GM18511 (cell line): ENCODE measurements at regions not wholly inside any gene's neighbourhood (a gene's known extent, or its start where the extent isn't known, plus 50 kb on each side); places are given as distances from the start of the nearest gene placed in this dataset.
"Not testable (repeated sequence)": the region's sequence is repeated elsewhere in the genome, so short reads cannot be mapped to it uniquely, and the experiment has no call there.

ENCODE experiments used
- ATAC-seq: cut with Tn5 transposase; IDR thresholded peaks from one replicate; pipeline ENCODE4 v1.9.1; 2021; ENCODE audit warnings: mild to moderate bottlenecking, moderate library complexity; ENCODE audit not compliant: unreplicated experiment

DNA sequence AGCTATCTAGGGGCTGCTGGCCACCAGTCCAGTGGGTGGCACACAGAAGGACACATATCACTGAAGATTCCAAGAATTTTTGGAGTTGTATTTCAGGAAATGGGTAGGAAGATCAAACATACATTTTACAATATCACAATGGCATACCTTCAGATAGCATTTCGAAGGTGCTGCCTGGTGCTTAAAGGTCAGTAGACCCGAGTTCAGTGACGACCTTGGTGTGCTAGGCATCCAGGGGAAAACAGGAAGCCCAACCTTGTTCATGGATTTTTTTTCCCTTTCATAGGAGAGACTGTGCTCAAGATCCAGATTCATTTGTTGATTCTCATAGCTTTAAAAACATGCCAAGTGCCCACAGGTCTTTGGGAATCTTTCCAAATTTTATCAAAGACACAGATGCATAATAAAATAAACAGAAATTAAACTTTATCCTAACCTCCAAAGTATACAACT is 51.0 kb upstream of the RCBTB2 start:
- no peak for ATAC-seq

DNA sequence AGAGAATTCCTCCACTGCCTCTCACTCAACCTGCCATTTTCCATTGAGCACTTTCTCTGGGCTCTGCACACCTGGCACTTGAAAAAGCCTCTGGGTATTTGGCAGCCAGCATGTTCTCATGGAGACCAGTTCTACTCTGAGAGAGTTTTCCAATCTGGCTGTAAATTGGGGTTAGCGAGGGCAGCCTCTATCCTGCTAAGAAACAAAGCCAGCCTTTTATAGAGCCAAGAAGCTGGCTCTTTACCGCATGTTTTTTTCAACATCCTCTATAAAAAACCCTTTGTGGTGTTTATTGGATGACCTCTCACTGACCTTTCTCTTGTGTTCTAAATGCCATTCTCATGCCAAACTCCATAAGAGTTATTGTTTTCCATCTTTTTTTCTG is 52.6 kb upstream of the RCBTB2 start:
- ATAC-seq = no peak

DNA sequence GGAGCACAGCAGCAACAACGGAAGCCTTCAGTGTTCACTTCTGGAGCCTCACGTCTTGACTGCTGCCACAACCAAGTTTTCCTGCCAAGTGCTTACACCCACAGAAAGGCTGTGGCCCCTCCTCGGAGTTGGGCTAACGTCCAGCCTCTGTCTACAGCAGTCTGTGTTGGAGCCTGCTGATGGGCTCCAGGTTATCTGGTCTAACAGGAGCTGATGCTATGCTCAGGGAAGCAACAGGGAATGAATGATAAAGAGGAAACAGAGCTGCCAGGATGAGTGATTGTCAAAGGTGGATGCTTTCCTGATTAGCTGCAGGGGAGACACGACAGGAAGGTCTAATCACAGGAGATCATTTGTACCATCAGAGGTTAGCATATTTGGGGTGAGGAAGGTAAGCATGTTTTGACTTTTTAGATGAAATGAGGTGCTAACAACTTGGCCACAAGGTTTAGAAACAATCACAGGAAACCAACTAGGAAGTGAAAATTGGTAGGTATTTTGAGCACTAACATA is 53.8 kb upstream of the RCBTB2 start:
- ATAC-seq = peak; percentile 46

DNA sequence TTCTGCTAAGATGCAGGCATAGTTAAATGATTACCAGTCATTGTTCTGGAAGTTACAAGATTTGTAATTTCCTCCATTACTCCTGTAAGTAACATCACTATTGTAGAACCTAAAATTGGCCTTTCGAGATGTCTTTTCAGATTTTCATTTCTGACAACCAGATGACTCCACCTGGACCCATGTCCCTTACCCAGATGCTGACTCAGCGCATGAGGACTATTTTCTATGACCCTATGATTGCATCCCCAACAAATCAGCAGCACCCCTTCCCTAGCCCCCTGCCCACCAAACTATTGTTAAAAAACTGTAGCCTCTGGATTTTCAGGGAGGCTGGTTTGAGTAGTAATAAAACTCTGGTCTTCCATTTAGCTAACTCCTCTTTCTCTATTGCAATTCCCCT is 55.2 kb upstream of the RCBTB2 start:
- no peak for ATAC-seq

DNA sequence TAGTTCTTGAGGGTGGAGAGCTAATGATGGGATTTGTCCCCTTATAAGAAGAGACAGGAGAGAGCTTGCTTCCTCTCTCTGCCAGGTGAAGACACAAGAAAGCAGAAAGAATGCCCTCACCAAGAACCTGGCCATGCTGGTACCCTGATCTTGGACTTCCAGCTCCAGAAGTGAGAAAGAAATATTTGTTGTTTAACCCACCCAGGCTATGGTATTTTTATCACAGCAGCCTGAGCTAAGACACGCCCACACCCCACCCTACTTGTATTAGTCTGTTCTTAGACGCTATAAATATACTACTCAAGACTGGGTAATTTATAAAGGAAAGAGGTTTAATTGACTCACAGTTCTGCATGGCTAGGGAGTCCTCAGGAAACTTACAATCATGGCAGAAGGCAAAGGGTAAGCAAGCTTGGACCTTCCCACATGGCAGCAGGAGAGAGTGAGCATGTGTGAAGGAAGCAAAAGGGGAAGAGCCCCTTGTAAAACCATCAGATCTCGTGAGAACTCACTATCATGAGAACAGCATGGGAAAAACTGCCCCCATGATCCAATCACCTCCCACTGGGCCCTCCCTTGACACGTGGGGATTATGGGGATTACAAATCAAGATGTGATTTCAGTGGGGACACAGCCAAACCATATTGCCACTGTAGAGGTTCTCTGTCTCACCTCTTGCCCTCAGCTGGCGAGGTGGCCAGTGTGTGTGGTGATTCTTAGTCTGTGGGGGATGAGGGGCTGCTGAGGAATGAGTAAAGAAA is 57.4 kb upstream of the RCBTB2 start:
- no peak for ATAC-seq

DNA sequence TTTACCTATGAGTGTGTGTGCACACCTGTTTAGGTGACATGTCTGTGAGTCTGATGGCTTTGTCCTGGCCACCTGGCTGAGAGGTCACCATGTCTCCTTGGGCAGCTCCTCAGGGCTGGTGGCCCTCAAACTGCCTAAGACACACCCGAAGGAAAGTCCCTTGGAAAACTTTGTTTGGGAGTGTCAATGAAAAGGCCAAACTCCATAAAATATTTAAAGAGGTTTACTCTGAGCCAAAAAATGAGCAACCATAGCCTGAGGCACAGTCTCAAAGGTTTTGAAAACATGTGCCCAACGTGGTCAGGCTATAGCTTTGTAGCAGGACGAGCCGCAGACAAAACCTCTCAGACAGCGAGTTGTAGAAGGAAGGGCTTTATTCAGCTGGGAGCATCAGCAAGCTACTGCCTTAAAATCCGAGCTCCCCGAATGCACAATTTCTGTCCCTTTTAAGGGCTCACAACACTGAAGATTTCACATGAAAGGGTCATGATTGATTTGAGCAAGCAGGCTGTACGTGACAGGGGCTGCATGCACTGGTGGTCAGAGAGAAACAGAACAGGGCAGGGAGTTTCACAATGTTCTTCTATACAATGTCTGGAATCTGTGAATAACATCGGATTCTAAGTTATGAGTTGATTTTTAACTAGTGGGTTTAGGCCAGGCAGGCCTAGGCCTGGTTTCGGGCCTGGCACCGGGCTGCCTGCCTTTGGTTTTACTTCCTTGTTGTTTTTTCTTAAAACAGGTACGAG is 58.4 kb upstream of the RCBTB2 start:
- ATAC-seq = not testable (repeated sequence)

DNA sequence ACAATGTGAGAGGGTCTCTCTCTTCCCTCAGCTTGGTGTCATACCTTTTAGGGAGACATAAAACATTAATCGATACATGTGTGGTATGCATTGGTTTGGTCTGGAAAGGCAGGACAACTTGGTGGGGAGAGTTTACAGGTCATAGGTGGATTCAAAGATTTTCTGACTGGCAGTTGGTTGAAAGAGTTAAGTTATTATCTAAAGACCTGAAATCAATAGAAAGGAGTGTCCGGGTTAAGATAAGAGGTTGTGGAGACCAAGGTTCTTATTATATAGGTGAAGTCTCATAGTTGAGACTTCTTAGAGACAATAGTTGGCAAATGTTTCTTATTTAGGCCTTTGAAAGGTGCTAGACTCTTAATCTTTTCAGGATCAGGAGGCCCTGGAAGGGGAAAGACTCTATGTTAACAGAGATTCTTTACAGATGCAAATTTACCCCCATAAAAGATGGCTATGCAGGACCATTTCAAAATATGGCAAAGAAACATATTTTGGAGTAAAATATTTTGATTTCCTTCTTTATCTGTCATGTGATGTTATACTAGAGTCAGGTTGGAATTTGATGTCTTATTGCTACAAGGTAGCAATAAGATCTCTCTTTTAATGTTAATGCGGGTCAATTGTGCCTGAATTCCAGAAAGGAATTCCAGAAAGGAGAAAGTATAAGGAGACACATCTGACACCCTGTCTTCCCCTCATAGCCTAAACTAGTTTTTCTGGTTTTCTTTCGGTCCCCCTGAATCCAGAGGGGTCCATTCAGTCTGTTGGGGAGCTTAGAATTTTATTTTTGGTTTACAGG is 59.2 kb upstream of the RCBTB2 start:
- no peak for ATAC-seq

DNA sequence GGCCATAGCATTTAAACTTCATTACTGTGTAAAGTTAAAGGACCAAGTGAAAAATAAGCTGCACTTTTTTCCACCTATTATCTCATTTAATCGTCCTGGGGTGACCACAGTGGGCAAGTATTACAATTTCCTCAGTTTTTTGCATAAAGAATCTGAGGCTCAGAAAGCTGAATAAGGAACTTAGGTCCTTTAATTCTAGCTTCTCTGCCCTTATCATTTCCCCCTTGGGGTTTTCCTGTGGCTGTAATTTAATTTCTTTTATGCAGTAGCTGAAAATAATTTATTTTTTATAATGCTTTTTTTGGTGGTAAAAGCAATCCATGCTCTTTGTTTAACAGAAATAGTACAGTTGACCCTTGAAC is 59.8 kb upstream of the RCBTB2 start:
- ATAC-seq = no peak

DNA sequence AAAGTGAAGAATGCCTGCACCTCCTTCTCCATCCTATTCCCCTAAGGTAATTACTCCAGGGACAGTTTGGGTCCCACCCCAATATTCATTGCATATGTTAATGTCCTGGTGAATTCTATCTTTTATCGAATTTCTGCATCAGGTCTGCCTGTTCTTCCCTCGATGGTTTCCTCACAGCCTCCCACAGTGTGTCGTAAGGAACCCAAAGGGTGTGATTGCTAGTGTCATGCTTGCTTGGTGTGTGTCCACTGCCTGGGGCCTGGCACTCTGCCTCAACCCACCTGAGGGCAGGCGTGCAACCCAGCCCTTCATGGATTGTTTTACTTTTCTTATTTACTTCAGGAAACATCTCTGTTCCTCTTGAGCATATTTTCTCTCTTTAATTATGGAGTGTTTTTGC is 60.2 kb upstream of the CYSLTR2 start:
- no peak for ATAC-seq

DNA sequence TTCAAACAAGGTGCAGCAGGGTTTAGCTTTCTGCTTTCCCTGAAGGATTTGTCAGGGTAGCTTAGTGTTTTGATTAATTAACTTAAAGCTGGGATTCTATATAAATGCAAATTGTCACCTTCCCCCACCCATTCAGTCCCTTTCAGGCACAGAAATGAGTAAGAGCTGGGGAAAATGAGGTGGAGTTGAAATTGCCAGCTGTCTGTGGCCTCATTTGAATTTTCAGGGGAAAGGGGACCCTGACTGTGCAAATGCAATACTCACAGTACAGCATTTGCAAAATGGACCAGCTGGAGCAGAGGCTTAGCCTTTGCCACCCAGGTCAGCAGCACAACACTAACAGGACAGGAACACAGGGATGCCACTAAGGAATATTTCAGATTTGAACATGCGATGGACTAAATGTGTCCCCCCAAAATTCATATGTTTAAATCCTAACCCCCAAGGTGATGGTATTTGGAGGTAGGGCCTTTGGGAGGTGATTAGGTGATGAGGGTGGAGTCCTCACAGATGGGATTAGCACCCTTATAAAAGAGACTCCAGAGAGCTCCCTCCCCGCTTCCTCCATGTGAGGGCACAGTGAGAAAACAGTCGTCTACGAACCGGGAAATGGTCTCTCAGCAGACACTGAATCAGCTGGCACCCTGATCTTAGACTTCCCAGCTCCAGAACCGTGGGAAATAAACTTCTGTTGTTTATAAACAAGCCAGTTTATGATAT is 59.5 kb upstream of the CYSLTR2 start:
- ATAC-seq = peak; percentile 50

DNA sequence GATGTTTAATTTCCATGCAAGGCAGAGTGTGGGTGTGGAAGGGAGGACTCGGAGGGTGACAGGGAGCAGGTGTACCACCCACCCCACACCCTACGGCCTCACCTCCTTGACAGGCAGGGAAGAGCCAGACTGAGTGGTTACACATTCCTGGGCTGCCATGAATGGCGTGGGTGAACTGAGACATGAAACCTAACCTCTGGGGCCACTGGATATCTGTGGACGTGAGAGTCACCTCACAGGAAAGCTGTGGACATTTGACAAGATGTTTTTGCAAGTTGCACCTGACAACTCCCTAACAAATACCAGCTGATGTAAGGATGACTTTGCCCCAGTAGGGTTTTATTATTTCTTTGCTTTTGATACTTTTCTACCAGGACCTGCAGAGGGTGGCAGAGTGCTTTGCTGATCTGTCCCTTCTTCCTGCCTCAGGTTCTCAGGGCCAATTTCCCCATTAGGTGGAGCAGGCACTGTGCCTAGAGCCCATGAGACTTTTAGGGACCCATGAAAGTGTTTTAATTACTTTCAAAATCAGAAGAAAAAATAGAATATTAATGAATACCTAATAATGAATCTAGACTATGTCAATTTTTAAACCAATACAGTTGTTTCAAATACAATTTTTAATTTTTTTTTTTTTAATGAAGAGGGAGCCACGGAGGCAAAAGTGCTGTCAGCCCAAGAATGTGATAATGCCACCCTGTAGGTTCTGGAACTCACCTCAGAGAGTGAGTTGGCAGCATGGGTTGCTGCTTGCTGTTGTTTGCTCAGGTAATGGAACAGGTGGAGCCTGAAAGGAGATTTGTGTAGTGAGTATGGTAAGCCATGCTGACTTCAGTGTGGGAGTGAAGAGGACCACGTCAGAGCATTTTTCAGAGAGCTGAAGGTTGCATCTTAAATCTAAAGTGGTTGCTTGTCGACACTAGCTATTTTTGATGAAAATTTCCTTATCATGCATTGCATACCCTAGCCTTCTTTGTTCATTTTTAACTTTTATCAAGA is 58.0 kb upstream of the CYSLTR2 start:
- ATAC-seq = peak; percentile 59

DNA sequence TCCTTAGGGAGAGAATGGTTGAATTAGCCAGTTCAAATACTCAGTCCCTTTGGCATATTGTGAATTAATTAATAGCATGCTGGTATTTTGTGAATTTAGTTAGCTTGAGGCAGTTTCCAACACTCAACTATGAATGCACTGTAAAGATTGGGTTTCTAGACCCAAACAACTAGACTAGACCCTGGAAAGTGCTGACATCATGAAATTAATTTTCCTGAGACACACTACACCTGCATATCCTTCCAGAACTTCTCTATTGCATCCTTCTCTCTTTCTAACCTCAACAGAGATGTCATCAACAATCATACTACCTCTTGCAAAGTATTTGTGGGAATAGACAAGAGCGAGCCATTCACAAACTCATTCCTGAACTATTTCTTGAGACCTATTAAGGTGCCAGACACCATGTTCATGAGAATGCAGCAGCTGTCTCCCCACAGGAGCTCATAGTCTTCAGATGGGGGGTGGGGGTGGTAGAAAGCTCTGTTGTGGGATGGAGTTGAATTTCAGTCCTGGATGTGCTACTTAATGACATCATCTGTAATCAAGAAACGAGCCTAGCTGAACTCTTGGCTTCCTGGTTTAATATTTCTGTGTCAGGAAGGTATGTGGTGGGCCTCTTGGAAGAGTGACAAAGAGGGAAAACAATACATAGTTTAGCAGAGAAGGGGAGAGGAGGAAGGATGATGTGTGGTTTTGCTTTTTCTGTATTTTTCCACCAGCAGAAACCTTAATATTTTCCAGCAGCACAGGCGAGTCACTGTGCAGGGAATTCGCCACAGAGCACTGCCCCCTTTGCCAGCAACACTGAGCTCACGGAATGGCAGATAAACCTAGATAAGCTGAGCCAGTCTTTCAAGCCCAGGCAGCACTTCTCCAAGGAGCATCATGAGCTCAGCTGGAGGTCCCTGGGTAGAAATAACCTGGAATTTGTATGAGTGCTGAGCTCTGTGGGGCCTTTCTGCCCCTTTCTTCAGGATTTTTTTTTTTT is 53.1 kb upstream of the CYSLTR2 start:
- no peak for ATAC-seq

DNA sequence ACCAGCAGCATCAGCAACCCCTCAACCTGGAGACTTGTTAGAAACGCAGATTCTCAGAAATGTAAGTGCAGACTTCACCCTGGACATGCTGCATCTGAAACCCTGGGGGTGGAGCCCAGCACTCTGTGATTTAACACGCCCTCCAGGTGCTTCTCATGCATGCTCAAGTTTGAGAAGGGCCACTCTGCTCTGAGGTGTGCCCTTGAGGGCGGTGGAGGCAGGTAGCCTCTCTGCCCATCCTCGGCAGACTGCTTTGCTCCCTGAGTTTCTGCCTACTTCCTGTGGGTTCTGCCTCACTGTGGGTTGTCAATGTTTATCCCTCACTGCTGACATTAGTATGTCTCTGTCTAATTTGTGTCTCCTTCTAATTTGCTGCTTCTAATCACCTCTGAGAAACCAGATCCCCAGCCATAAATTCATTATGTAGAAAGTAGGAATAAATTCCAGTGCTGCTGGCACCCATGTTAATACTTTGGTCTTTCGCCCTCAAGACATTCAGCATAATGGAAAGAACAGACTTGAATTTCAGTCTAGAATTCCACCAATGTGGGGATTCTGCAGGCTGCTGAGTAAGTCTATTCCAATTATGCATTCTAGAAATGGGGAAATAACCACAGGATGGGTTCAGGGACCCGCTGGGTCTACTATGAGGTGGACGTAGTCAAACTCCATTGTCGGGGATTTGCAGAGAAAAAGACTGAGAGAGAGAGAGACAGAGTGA is 51.3 kb upstream of the CYSLTR2 start:
- no peak for ATAC-seq

DNA sequence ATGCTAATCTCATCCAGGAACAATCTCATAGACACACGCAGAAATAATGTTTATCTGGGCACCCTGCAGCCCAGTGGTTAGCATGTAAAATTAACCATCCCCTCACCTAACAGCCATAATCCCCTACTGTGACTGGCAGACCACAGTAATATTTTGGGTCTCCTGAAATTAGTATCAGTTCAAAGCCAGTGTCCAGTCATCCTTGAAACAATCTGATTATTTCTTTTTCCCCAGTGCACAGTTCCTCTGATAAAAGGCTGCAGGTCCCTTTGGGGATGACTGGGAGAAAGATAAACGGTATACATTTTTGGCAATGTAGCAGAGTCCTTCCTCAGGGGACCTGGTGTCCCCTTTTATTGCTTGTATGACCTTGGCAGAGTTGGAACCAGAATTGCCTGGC is 50.4 kb upstream of the CYSLTR2 start:
- ATAC-seq = no peak
